RWPE2 (cell line): ENCODE measurements at regions not wholly inside any gene's neighbourhood (a gene's known extent, or its start where the extent isn't known, plus 50 kb on each side); places are given as distances from the start of the nearest gene placed in this dataset.

Source experiments
- ATAC-seq: fragments of 200-7000 bp; cut with Tn5 transposase; 3 replicates; pipeline ENCODE4 v1.9.1; 2021; ENCODE audit warnings: low read depth
- DNase-seq: peaks from one replicate; pipeline ENCODE4 v3.0.0-alpha.2; 2020; ENCODE audit warnings: low spot score
- H3K27ac ChIP-seq: fragments of 450-650 bp; 2 replicates; pipeline ENCODE4 v1.5.1; 2017; ENCODE audit warnings: mild to moderate bottlenecking; ENCODE audit not compliant: poor library complexity, severe bottlenecking
- H3K27me3 ChIP-seq: fragments of 250-450 bp; sonication (Bioruptor Pico); 2 replicates; pipeline ENCODE4 v1.5.1; 2021; ENCODE audit warnings: mild to moderate bottlenecking, moderate library complexity; ENCODE audit not compliant: insufficient read depth, poor library complexity, severe bottlenecking
- H3K36me3 ChIP-seq: fragments of 250-450 bp; sonication (Bioruptor Pico); 2 replicates; pipeline ENCODE4 v1.5.1; 2020; ENCODE audit warnings: low read depth, mild to moderate bottlenecking, moderate library complexity
- H3K4me1 ChIP-seq: fragments of 250-450 bp; sonication (Bioruptor Pico); 2 replicates; pipeline ENCODE4 v1.5.1; 2021; ENCODE audit warnings: mild to moderate bottlenecking, moderate library complexity; ENCODE audit not compliant: insufficient read depth, poor library complexity, severe bottlenecking
- H3K4me3 ChIP-seq: fragments of 250-450 bp; sonication (Bioruptor Pico); 2 replicates; pipeline ENCODE4 v1.5.1; 2021; ENCODE audit warnings: mild to moderate bottlenecking, moderate library complexity; ENCODE audit not compliant: severe bottlenecking
- H3K9me3 ChIP-seq: fragments of 250-450 bp; sonication (Bioruptor Pico); 2 replicates; pipeline ENCODE4 v1.5.1; 2021; ENCODE audit warnings: mild to moderate bottlenecking, moderate library complexity; ENCODE audit not compliant: severe bottlenecking
- TF ChIP-seq, protein P1 (sequence below): fragments of 450-650 bp; IDR thresholded peaks from one replicate; pipeline ENCODE4 v1.5.1; 2017; ENCODE audit warnings: mild to moderate bottlenecking, moderate library complexity; ENCODE audit not compliant: poor library complexity, severe bottlenecking

DNA sequence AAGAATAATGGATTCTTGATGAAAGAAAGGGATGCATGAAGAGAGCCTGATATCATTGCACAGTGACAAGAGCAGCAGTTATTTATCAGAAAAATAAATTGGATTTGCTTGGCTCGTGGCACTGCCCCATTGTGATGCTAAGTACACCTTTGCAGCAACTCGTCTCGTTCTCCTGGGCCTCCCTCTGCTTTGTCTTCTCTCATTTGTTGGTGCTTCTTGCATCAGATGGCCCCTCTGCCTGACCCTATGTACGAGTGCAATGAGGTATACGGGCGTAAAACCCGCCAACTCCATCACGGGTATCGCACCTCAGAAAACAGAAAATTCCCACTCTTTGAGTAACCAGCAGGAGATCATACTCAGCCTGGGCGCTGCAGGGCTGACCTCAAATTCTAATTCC, 107.2 kb upstream of the C10orf90 start:
- Histone ChIP-seq H3K36me3 (no peaks in the 10 kb centered on the region), H3K9me3 (no peaks in the 10 kb centered on the region), H3K27me3 (no peaks in the 10 kb centered on the region), H3K27ac (no peak overlapping the region), H3K4me1 (no peaks in the 10 kb centered on the region), H3K4me3 (no peak overlapping the region)
- ATAC-seq (no peak), DNase-seq (no peak)
- TF ChIP-seq, protein P1, sequence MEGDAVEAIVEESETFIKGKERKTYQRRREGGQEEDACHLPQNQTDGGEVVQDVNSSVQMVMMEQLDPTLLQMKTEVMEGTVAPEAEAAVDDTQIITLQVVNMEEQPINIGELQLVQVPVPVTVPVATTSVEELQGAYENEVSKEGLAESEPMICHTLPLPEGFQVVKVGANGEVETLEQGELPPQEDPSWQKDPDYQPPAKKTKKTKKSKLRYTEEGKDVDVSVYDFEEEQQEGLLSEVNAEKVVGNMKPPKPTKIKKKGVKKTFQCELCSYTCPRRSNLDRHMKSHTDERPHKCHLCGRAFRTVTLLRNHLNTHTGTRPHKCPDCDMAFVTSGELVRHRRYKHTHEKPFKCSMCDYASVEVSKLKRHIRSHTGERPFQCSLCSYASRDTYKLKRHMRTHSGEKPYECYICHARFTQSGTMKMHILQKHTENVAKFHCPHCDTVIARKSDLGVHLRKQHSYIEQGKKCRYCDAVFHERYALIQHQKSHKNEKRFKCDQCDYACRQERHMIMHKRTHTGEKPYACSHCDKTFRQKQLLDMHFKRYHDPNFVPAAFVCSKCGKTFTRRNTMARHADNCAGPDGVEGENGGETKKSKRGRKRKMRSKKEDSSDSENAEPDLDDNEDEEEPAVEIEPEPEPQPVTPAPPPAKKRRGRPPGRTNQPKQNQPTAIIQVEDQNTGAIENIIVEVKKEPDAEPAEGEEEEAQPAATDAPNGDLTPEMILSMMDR = no peak

DNA sequence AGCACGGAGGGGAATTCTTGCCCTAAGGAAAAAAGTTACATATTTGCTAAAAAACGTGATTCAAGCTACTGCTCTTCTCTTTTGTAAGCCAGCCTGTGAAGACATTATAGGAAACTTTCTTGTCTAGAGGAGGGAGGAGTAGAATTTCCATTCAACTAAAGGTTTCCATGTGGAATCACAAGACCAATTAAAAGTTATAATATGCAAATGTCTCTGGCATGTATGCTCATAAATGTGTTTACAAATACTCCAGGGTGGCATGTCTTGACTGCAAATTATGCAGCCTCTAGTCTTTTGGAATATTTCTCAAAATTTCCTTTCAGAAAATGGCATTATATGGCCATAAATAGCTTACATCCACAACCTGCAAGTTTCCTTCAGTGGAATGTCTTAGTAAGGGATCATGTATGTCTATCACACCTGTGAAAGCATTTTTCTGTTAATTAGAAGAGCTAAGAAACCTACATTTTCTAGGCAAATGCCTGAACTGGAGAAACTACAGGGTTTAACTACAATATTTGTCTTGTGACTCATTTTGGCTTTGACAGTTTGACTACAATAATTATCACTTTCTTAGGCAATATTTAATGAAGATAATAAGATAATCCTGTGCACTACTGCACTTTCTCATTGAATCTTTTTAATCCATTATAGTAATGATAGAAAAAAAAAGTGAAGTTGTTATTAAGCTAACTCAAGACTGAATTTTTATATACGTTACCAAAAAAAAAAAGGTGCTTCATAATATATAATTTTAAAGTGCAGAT, 111.1 kb upstream of the C10orf90 start:
- ATAC-seq = no peak
- Histone ChIP-seq H3K4me3 (no peak overlapping the region), H3K4me1 (no peaks in the 10 kb centered on the region), H3K27ac (no peak overlapping the region), H3K27me3 (no peaks in the 10 kb centered on the region), H3K9me3 (no peaks in the 10 kb centered on the region), H3K36me3 (no peaks in the 10 kb centered on the region)
- no peak for DNase-seq
- TF ChIP-seq, protein P1 = no peak

DNA sequence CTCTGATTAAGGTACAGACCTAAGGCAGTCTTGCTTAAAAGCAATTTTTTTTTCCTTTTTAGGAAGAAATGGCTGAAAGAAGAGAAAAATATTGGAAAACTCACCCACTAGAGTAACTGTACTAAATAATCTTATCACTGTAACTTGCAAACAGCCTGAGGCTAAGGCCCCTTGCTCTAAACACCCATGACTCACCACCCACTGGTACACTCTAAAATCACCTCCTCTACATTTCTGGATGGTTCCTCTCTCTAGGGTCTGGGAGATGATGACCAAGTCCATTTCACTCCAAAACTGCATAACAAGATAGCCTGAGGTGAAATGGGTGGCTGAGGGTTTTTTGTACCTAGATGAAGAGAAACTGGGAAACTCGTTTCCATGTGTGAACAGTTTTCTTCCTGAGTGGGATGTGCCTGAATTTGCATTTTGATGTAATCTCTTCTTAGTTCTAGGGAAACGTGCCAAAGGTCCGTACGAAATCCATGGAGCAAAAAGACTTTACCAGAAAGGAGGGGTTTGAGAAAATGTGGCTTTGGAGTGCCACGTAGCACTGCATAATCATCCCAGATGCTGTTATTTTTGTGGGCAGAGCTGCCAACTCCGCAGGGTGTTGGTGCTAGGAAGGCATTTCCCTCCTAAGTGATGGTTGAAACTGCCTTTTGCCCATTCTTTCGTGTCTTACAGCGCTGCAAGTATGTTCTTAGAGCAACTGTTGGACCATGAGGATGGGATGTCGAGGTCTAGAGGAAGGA, 113.5 kb upstream of the C10orf90 start:
- ATAC-seq = no peak
- no peaks in the 10 kb centered on the region for H3K9me3 ChIP-seq
- TF ChIP-seq, protein P1 = no peak

DNA sequence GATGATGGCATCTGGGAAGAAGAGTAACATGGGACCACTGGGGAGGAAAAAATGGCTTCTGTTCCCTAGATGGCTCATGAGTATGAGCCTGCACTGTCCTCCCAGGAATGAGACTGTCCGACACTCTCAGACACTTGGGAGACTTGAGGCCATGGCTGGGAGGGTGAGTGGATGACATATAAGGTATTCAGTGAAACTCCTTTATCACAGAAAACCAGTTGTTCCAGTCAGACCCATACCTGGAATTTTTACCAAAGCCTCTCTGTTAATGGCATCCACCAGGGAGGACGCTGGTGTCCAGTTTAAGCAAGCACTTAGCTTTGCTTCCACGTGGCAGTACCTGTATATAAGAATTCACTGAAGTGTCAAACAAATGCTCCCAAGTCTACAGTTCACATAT, 116.7 kb upstream of the C10orf90 start:
- H3K27me3 ChIP-seq = peaks cover 4% of the 10 kb centered on the region
- H3K36me3 ChIP-seq = no peaks in the 10 kb centered on the region
- H3K4me1 ChIP-seq = no peaks in the 10 kb centered on the region
- H3K27ac ChIP-seq = no peak overlapping the region
- no peak overlapping the region for H3K4me3 ChIP-seq
- H3K9me3 ChIP-seq = no peaks in the 10 kb centered on the region
- no peak for ATAC-seq
- TF ChIP-seq, protein P1 = no peak
- DNase-seq = no peak

More for the DNA sequence above, 113.5 kb upstream of the C10orf90 start:
- H3K27me3 ChIP-seq = no peaks in the 10 kb centered on the region
- H3K4me3 ChIP-seq = no peak overlapping the region
- no peak overlapping the region for H3K27ac ChIP-seq
- H3K4me1 ChIP-seq = no peaks in the 10 kb centered on the region
- no peak for DNase-seq
- H3K36me3 ChIP-seq = no peaks in the 10 kb centered on the region

DNA sequence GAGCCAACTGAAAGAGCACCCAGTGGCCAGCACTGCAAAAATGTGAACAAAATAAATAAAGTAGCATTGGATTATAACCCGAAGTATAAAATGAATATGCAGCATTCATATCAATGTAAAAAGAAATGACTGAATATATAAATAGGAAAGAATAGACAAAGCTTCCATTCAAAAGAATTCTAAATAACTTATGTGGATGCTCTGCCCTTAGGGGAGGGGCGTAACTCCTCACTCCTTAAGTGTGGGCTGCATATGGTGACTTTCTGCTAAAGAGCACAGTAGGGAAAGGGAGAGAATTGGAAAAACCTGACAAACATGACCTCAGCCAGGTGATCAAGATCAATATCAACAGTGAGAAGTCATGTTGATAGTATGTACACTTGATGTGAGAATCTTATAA, 109.9 kb upstream of the DOCK1 start:
- H3K36me3 ChIP-seq = no peaks in the 10 kb centered on the region
- DNase-seq = no peak

More for the DNA sequence above, 109.9 kb upstream of the DOCK1 start:
- TF ChIP-seq, protein P1 = no peak
- Histone ChIP-seq H3K27ac (no peak overlapping the region), H3K4me3 (no peak overlapping the region), H3K9me3 (no peaks in the 10 kb centered on the region), H3K27me3 (peaks cover 4% of the 10 kb centered on the region), H3K4me1 (no peaks in the 10 kb centered on the region)
- ATAC-seq = no peak
